GM18858 (cell line): ENCODE measurements at regions not wholly inside any gene's neighbourhood (a gene's known extent, or its start where the extent isn't known, plus 50 kb on each side); places are given as distances from the start of the nearest gene placed in this dataset.
"Not testable (repeated sequence)": the region's sequence is repeated elsewhere in the genome, so short reads cannot be mapped to it uniquely, and the experiment has no call there.

Experiments used
- ATAC-seq: cut with Tn5 transposase; IDR thresholded peaks from one replicate; pipeline ENCODE4 v1.9.1; 2021; ENCODE audit not compliant: unreplicated experiment

DNA sequence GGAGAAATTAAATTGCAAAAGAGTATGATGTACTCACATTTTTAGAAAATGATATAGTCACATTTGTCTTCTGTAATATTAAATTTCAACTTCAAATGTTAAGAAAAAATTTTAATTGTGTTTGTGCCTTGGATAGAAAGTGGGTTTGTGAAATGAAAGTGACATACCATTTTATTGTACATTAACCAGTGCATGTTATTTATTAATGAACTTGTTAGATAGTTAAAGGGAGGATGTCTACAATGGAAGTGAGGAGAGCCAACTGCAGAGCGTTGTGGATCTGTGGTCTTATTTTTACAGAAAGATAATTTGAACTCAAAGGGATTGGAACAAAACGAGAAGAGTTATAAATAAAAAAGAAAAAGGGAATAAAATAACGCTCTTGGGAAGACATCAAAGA is 291.7 kb downstream of the ARL4A start:
- no peak for ATAC-seq

- ATAC-seq, result no peak
These were observed 294.7 kb downstream of the ARL4A start for GRCh38 chr7:12982178-12982577.

GRCh38 chr7:12984117-12984516 is 296.7 kb downstream of the ARL4A start:
- no peak for ATAC-seq

DNA sequence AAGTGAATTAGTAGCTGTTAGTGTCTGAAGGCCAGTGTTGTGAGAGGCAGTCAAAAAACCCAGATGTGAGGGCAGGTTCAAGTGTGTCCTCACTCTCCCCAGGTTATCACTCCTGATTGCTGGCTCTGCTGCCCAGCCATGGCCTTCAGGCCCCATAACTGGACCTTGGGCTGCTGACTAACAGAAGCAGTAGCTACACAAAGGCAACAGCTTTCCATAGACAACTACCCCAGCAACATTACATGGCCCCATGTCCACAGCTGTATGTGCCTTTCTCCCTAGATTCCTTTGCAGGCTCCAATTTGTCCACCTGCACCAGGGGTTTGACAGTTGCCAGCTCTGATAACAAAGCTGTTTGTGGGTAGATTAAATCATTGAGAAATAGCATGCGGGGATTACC is 297.8 kb downstream of the ARL4A start:
- no peak for ATAC-seq

- no peak for ATAC-seq
These were observed 298.3 kb downstream of the ARL4A start for GRCh38 chr7:12985752-12986151.

DNA sequence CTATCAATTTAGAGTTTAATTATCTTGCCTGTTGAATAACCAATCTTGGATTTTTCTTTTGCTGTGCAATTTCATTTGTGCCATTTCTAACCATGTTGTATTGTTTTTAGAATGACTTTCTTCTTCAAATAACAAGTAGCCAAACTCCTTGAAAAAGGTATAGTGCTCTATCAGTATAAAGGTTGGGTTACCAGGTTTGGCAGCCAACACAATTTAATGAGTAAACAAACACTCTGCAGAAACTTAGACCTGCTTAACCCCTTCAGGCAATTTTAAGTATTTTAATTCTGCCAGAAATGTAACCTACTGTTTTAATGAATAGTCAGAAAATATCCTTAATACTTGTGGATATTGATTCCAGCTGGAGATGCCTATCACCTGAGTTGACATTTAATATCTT is 299.8 kb downstream of the ARL4A start:
- no peak for ATAC-seq

- no peak for ATAC-seq
These were observed 303.0 kb downstream of the ARL4A start for GRCh38 chr7:12990440-12990839.

GRCh38 chr7:12993025-12993424 is 305.6 kb downstream of the ARL4A start:
- ATAC-seq, result no peak

DNA sequence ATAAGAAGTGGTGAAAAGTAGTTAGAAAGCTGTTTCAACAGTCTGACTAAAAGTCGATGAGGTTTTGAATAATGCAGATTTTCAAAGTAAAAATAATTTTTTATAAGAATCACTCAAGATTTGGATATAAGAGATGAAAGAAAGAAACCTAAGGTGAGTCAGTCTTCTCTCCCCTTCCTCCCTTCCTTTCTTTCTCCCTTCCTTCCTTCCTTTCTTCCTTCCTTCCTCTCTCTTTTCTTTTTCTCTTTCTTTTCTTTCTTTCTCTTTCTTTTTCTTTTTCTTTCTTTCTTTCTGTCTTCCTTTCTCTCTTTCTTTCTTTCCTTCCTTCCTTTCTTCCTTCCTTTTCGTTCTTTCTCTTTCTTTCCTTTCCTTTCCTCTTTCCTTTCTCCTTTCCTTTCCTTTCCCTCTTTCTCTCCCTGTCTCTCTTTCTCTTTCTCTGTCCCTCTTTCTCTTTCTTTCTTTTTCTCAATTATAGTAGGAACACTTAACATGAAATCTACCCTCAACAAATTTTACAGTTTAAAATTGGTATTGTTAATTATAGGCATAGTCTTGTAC is 308.6 kb downstream of the ARL4A start:
- no peak for ATAC-seq

DNA sequence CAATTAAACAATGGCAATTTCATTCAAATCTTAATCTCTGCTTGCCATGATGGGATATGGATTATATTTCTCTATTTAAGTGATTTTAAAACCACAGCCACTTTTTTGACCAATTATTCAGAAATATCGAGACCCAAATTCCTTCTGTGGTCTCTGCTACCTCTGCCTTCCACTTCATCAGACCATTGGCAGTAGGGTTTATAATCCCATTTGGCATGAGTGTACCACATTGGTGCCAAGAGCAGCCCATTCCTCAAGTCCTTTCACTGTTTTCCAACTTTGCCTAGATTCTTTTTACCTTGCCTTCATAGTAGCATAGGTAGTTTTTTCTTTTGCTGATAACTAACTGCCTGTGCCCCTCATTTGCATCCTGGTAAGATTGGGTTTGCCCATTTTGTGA is 319.9 kb downstream of the ARL4A start:
- ATAC-seq, result no peak

GRCh38 chr7:13009517-13009916 is 322.1 kb downstream of the ARL4A start:
- ATAC-seq, result no peak

GRCh38 chr7:13014011-13014410 is 326.6 kb downstream of the ARL4A start:
- ATAC-seq, result no peak

DNA sequence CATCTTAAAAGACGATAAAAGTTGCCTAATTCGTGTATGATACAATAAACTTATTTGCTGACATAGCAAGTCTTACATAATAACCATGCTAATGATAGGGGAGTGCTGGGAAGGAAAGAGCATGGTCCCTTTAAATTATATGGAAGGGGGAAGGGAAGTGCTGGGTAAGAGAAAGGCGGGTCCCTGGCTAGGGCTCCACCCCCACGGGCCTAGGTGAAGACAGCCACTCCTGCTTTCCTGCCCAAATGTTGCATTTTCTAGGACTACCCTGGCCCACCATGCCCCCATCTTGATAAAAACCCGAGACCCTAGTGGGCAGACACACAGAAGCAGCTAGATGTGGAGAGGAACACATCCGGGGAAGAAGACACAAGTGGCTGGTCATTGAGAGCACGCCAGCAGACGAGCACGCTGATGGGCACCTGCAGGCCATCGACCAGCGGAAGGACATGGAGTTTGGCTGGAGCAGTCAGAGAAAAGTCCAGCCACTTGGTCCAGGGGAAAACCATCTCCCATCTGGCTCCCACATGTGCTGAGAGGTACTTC is 328.7 kb downstream of the ARL4A start:
- ATAC-seq, result no peak

- no peak for ATAC-seq
These were observed 329.3 kb downstream of the ARL4A start for GRCh38 chr7:13016592-13017332.

DNA sequence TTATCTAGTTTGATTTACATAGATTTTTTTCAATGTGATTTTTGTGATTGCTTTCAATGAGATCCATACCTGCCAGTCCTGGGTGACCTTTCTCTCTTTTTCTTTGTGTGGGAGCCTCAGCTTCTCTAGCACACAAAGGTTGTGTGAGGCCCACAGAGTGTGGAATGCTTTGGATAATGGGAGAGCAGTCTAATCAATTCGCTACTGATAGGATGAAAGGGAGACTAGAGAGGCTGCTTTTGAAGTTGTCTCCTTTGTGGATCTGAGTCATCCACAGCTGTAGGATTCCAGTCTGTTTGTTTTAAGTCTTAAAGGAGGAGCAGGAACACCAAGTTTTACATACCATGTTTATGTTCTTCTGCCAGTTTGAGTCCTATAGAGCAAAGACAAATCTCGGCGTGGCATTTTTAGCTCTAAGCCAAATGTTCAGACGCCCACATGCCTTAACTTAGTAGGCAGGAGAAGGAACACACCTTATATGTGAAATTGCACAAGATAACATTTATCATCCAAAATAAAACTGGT is 330.0 kb downstream of the ARL4A start:
- no peak for ATAC-seq

DNA sequence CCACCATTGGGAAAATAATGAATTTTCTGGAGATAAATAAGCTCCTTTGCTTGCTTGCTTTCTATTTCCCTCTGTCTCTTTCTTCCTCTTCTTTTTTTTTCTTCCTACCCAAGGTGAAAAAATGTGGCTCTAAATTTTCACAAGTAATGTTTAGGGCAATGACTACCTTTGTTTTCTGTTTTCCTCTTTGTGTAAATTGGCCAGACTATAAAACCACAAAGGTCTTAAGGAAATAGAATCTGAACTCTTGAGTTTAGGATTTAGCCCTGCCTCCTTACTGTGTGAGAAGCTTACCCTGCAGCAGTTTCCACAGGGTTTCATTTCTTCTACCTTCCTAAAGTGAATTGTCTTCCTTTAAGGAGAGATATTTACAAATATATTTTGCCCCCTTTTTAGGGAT is 330.4 kb downstream of the ARL4A start:
- ATAC-seq, result no peak

- ATAC-seq, result no peak
These were observed 334.3 kb downstream of the ARL4A start for GRCh38 chr7:13021566-13022300.

GRCh38 chr7:13024121-13024674 is 336.8 kb downstream of the ARL4A start:
- ATAC-seq, result no peak

DNA sequence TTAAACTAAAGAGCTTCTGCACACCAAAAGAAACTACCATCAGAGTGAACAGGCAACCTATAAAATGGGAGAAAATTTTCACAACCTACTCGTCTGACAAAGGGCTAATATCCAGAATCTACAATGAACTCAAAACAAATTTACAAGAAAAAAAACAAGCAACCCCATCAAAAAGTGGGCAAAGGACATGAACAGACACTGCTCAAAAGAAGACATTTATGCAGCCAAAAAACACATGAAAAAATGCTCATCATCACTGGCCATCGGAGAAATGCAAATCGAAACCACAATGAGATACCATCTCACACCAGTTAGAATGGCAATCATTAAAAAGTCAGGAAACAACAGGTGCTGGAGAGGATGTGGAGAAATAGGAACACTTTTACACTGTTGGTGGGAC is 337.6 kb downstream of the ARL4A start:
- ATAC-seq, result not testable (repeated sequence)

DNA sequence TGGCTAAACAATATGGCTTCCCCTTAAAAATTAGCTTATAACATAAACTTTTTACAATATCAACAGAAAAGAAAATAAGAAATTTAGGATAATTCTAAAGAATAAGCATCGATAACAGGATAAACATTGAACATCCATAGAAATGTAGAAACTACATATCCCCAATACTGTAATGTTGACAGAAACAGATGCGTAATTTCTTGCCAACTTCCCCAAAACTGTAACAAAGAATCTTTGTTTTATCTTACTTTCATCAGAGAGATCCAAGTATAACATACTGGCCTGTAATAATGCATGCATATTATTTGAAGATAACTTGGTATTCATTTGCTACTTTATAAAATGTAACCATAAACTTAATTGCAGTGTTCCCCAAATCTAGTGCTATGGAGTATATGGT is 339.9 kb downstream of the ARL4A start:
- no peak for ATAC-seq

DNA sequence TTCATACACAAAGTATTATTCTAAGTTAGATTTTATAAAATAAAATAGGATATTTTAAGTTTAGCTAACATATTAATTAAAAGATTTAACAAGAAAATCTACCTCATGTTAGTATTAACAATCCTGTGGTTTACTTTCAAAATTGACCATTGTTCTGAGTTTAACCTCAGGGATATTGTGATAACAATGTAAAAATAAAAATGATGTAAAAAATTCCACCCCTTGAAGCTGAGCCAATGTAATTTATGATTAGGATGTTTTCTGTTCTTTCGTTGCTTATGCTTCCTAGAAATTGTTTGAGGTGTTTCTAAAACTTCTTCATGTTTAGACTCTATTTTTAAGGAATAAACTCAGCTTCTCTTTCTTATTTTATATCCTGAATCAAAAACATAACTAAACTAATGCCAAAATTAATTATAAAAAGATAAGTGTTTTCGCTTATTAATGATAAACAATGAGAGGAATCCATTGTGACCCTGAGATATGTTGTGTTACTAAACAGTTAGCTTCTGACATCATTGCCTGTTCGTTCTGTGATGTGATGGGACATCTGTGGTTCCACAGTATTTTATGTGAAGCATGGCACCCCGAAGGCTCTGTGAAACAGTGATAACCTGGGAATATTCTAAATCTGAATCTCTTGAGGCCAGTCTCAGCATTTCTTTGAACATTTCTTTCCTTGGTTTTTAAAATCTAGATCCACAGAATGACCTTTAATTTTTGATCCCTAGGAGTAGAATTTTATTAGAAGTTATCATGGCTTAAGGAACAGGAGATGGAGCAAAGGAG is 340.8 kb downstream of the ARL4A start:
- ATAC-seq, result no peak
